Fibroblast of skin of right quadriceps (primary cell): ENCODE measurements at regions not wholly inside any gene's neighbourhood (a gene's known extent, or its start where the extent isn't known, plus 50 kb on each side); places are given as distances from the start of the nearest gene placed in this dataset.

Source experiments
- DNase-seq: peaks from one replicate; pipeline ENCODE4 v3.0.0-alpha.2; 2013

DNA sequence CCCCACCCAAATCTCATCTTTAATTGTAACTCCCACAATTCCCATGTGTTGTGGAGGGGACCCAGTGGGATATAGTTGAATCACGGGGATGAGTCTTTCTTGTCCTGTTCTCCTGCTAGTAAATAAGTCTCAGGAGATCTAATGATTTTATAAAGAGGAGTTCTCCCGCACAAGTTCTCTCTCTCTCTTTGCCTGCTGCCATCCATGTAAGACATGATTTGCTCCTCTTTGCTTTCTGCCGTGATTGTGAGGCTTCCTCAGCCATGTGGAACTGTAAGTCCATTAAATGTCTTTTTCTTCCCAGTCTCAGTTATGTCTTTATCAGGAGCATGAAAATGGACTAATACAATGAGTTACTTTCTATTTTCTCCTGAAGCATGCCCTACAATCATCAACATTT is 1158.5 kb downstream of the CDH18 start:
- no peak for DNase-seq

DNA sequence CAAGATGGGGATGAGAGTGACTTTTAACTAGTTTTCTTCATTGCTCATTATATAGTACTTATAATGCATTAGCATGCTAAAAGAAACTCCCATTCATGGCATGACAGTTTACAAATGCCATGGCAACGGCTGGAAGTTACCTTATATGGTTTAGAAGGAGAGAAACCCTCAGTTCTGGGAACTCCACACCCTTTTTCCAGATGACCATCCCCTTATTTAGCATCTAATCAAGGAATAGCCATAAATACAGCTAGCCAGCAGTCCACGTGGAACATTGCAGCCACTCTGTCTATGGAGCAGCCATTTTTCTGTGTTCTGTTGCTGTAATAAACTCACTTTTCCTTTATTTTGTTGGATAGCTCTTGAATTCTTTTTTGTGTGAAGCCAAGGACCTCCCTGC is 1137.8 kb downstream of the CDH18 start:
- DNase-seq = no peak

DNA sequence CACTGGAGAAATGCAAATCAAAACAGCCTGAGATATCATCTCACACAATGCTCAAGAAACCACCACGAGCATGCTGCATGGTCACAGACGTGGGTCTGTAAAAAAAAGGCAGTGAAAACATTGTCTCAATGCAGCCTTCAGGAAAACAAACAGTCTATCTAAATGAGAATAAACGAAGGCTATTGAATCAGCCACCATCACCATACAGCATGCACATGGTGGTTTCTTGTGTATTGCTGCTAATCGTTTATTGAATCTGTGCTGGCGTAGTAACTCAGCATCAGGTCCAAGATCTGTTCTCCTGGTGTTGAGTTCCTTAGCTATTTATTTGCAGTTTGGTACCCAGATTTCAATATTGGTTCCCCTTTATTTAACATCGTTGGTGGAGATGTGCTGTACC is 1115.0 kb downstream of the CDH18 start:
- no peak for DNase-seq

DNA sequence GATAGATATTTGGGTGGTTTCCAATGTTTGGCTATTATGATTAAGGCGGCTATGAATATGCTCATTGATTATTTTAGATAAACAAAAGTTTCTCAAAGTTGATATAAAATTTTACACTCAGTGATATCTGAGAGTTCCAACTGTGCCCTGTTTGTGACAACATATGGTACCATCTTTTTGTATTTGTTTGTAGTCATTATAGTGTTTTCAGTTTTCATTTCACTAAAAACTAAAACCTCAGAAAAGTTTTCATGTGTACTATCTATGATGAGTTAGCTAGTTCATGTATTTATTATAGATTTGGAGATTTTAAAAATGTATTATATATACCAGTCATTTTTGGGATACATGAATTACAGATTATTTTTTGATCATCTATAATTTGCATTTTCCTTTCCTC is 1111.4 kb downstream of the CDH18 start:
- DNase-seq = no peak

DNA sequence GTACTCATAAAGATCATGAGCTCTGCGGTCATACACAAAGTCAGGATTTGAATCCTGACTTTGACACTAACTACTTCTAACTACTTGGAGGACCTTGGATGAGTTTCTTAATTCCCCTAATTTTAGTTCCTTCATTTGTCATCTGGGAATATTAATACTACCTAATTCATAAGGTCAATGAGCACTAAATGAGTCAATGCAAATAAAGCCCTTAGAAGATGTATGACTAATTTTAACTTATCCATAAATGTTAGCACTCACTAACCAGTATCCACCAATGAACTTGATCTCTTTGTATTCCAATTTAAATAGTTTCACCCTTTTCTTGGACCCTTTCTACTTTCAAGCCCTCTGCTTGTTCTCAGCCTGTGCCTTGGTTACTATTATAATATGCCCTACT is 1106.4 kb downstream of the CDH18 start:
- DNase-seq = no peak

DNA sequence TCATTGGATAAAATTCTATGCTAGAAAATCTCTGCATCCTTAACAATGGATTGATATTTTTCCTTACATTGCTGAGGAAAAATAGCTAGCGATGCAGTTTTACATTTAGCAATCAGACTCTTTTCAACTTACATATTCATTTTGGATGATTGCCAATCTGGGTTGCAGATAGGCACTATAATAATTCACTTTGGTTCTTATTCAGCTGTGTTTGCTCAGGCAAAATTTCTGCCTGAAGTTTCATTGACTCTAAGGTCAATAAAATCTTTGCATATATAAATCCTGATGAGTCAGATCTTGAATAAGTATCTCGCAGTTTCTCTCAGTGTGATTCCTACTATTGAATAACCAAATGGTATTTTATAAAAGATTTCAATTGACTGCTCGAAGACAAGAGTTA is 1105.8 kb downstream of the CDH18 start:
- no peak for DNase-seq

DNA sequence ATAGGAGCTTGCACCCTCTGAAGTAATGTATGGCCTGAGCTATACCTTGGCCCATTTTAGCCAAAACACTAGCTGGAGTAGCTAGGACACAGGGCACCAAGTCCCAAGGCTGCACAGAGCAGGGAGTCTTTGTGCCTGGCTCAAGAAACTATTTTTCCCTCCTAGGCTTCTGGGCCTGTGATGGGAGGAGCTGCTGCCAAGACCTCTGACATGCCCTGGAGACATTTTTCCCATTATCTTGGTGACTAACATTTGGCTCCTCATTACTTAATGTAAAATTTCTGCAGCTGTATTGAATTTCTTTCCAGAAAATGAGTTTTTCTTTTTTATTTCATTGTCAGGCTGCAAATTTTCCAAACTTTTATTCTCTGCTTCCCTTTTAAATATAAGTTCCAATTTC is 1099.2 kb downstream of the CDH18 start:
- no peak for DNase-seq

DNA sequence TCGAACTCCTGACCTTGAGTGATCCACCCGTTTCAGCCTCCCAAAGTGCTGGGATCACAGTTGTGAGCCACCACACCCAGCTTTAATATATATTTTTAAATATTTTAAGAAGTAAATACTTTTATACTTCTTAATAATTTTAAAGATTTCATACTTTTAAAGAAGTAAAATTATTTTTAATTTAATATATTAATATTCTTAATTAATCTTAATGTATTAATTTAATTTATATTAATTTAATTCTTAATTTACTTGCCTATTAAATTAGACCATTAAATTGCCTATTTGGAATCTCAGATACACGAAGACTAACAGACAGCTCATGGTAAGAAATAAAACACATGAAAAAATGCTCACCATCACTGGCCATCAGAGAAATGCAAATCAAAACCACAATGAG is 1087.4 kb downstream of the CDH18 start:
- DNase-seq = no peak

DNA sequence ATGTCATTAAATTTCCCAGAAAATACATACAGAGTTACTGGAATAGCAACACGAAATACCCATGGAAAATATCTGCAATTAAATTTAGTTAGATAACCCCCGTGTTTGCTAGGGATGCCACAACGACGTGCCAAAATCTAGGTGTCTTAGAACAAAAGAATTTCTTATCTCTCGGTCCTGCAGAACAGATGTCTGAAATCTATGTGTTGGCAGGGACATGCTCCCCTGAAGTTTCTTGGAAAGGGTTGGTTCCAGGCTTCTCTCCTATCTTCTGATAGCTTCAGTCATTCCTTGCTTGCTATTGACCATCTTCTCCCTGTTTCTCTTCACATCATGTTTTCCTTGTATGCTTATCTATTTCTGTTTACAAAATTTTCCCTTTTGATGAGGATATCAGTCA is 1067.0 kb downstream of the CDH18 start:
- no peak for DNase-seq

DNA sequence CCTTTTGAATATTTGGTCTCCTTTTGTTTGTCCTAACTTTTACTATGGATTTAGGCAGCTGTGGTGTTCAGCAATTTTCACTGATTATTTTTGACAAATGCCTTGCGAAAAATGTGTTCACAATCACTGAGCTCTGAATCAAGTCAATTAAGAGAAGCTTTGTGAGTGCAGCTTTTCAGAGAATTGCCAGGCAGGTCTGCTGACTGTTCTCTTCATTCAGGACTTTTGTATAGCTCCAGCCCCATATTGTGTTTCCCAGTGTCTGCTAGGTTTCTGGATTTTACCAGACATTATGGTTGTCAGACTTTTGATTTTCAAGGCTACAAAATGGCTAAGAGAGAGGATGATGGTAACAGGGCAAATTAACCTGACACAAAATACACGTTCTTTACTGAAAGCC is 1055.9 kb downstream of the CDH18 start:
- DNase-seq = no peak

DNA sequence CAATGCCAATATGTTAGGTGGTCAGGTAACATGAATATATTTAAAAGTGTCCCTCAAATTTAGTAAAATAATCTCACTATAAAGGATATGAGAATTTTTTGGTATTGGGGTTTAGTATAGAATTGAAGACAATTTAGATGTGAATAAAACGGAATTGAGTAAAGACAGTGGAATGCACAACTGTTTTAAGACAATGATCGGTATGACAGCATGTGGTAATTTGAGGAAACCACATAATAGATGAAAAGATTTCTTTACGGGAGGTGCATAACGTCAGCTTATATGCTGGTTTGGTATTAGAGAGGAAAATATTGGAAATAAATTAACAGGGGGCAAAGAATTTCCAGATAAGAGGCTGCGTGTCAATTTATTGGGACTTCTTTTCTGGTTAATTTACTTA is 1043.2 kb downstream of the CDH18 start:
- no peak for DNase-seq

DNA sequence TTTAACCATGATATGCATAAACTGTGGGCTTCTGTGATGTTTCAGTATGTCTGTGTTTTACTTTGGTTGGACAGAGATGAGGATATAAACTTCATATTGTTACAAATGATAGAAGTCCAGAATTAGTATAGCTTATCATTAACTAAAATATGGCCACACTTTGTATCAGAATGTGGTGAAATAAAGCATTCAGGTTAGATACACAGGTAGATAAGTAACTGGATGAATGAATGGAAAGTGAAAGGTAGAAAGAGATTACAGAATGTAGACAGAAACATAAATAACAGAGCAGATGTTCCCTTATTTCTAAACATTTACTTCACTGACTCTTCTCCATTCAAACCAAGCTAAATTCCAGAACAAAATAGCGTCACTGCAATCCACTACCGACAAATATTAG is 1033.8 kb downstream of the CDH18 start:
- no peak for DNase-seq

DNA sequence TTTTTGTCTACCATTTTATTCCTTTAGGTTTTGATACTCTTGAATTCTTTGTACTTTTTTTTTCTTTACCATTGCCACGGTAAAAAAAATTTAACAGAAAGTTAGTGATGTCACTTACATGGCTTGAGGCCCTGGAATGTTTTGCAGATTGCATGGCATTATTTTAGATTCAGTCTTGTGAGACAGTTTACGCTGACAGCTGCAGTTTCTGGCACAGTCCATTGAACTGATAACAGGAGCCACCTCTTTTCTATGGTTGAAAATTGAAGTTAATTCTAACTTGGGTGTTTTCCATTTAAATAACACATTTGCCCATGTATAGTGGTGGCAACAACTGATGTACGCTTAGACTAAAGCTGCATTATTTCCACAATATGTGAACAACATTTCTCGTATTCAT is 1028.5 kb downstream of the CDH18 start:
- no peak for DNase-seq

DNA sequence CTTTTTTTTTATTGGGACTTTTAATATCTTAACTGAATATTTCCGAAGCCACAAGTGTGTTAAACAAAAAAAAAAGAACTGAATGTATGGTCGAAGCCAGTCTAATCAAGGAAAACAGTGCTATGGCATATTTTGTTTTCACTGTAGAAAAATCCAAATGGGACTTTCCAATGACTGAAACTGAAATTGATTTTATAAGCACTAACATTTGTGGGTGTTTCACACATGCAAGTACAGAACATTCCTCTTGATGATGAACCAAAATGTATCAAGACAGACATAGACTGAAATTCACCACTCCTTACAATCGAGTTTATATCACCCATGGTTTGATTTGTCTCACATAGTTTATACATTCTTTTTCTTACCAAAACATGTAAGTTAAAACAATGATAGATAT is 1026.8 kb downstream of the CDH18 start:
- no peak for DNase-seq

DNA sequence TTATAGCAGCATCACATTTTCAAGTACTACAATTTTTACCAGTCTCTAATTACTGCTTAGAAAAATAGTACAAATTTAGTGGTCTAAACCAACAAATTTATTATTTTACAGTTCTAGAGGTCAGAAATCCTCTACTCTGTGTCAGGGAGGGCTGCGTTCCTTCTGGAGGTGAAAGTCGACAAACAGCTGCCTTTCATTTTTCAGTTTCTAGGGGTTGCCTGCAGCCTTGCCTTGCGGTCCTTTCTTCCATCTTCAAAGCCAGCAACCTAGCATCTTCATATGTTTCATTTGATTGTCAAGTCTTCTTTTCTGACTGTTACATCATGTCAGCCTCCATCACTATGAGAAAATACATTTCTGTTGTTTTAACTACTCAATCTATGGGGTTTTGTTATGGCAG is 1022.1 kb downstream of the CDH18 start:
- no peak for DNase-seq

DNA sequence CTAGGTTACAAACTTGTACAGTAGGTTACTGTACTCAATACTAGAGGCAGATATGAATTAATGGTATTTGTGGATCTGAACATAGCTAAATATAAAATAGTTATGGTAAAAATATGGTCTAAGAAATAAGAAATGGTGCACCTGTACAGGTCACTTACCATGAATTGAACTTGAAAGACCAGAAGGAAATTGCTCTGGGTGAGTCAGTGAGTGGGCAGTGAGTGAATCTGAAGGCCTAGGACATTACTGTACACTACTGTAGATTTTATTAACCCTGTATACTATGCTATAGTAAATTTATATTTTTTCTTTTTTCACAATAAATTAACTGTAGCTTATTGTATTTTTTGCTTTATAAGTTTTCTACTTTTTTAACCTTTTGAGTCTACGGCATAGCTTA is 1020.4 kb downstream of the CDH18 start:
- no peak for DNase-seq

DNA sequence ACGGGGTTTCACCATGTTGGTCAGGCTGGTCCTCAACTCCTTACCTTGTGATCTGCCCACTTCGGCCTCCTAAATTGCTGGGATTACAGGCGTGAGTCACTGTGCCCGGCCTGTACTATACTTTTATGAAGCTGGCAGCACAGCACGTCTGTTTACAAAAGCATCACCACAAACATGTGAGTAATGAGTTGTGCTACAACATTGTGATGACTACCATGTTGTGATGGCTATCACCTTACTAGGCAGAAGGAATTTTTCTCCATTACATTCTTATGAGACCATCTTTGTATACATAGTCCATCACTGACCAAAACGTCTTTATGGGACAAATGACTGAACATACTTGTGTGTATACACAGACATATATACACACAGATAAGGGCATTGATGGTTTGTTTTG is 1019.0 kb downstream of the CDH18 start:
- no peak for DNase-seq

DNA sequence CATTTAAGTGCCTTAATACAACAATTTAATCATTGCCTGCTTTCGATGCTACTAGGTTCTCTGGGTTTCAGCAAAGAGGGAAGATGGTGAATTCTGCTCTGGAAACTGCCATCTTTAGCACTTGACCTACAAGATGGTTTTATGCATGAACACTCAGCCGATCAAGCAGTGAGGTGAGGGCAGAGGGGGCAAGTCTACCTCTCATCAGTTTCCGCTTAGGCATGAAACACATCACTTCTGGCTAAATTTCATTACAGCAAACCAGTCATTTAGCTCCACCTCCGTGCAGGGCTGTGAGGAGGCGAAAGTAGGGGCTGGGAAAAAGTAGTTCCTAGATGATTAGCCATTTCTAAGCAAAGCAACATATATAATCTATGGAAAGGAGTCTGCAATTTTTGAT is 1018.0 kb downstream of the CDH18 start:
- no peak for DNase-seq

DNA sequence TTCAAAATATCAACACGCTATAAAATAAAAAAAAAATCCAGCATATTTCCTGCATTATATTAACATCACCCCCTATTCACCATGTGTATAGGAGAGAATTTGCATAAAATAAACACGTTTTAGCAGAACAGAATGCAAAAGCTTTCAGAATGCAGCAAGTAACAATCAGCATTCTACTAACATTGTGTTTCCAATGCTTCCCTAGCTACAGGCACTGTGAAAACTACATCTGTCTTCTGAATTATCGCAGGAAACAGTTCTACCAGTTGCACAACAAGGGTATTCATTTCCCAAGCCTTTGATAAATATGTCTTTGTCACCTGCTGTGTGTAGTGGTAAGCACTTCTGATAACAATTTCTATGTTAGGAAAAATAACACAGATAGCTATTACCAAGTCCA is 1015.8 kb downstream of the CDH18 start:
- no peak for DNase-seq

DNA sequence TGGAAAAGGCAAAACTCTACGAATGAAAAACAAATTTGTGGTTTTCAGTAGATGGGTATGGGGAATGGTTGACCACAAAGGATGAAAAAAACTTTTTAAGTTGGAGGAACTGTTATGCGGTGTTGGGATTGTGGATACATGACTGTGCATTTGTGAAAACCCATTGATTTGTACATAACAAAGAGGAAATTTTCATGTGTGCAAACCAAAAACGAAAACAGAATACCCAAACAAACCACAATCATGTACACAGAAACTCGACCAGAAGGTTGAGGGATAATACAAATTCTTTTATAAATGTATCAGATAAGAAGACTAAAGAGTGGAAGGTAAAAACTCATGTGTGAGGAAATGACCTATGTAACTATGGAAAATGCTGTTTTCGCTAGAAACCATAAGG is 1012.4 kb downstream of the CDH18 start:
- no peak for DNase-seq

DNA sequence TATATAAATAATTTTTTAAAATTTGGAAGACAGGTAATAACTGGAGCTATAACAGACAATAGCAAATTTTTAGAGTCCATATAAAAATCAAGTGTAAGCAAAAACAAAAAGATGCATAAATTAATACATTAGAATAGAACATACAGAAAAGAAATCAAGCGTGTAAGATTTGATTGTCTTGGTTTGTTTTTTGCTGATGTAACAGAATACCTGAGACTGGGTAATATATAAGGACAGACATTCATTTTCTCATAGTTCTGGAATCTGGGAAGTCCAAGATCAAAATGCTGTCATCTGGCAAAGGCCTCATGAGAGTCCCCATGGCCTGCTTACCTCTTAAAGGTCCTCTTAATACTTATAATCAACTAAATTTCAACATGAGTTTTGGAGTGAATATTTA is 1010.1 kb downstream of the CDH18 start:
- no peak for DNase-seq

DNA sequence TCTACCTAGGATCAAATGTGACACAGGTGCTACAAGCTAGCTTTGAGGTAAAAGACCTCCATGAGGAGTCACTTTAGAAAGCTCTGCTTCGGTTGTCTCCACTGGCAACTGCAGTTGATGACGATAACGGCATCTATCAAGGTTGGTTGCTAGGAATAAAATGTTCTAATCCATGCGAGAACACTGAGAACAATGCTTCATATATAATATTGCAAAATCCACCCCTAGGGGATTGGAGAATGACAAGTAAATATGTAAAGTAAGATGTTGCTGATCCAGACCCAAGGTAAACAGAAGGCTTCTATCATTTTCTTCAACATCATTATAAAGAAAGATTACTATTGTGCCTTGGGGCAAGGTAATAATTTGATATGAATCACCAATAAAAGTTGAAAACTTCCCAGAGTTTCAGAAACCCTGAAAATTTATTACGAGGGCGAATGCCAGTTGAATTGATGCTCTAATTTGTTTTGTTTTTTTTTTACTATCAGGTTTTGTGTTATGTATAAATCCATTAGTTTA is 1003.4 kb downstream of the CDH18 start:
- DNase-seq = no peak

DNA sequence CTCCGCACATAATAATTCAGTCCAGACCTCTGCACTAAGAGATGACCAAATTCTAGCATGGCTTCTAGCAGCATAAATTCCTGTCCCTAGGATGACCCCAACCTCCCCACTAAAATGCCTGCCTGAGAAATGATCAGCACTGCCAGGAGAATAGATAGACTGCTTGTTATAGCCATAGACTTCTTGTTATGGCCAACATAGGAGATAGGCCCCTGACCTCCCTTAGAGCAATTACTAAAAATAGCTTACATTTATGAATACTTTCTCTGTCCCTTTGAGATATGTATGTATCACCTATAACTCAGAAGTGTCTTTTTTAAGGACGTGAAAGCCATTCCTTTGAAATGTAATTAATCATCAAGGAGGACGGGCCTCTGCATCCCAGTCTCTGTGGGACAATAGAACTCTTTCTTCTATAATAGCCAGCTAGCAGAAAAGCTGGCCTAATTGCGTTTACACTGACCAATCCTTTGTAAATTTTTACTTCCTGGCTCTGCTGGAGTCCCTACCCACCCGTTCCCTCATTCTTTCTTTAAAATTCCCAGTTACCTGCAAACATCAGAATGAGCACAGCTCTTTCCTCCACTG is 1002.7 kb downstream of the CDH18 start:
- DNase-seq = no peak

DNA sequence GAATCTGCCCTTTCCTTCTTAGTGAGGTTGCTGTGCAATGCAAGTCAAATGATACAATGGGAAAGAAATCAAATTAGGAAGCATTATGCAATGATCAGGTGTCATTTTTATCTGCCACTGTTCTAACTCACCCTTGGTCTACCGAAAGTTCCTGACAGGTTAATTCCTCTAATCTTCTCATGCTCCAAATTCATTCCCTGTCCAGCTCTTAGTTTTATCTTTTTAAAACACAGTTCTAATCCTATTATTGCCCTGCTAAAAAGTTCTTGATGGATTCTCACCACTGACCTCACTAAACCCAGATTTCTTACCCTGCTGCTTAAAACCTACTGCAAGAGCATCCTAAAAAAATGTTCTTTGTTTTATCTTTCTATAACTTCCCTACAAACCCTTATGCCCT is 1000.9 kb downstream of the CDH18 start:
- no peak for DNase-seq

DNA sequence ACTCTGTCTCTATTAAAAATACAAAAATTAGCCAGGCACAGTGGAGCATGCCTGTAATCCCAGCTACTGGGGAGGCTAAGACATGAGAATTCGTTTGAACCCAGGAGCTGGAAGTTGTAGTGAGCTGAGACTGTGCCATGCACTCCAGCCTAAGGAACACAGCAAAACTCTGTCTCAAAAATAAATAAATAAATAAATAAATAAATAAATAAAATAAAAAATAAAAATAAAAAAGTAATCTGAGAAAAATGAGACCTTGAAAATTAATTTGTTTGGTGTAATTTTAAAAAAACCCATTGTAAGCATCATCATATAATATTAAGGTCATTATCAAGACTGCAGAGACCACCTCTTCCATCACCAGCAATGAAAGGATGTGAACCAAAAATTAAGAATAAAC is 997.1 kb downstream of the CDH18 start:
- DNase-seq = no peak

DNA sequence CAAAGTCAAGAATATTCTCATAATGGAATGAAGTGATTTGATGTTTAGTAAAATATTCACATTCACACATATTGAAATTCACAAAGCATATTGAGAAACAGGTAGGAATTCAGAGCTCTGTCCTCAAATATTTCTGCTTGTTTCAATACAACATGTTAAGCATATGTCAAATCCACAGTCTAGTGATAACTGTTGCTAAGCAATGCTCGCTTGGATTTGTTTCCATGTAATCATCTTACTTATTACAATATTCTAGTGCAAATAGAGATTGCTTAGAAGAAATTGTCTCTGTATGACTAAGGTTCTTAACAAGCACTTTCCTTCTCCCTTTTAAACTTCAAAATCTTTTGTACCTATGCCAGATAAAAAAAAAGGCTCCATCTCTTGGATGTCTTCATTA is 995.7 kb downstream of the CDH18 start:
- DNase-seq = no peak
